GM23248 (cell line): ENCODE measurements at regions not wholly inside any gene's neighbourhood (a gene's known extent, or its start where the extent isn't known, plus 50 kb on each side); places are given as distances from the start of the nearest gene placed in this dataset.

Source experiments
- EZH2 ChIP-seq: fragments of 200-600 bp; sonication (generic); IDR thresholded peaks from 2 replicates; pipeline ENCODE4 v1.6.1; 2018; ENCODE audit warnings: antibody characterized with exemption, mild to moderate bottlenecking; ENCODE audit not compliant: insufficient read depth, poor library complexity, severe bottlenecking
- EZH2phosphoT487 ChIP-seq: fragments of 200-600 bp; sonication (generic); IDR thresholded peaks from 2 replicates; pipeline ENCODE4 v1.6.1; 2018; ENCODE audit warnings: antibody characterized with exemption, moderate library complexity, mild to moderate bottlenecking, low read depth; ENCODE audit not compliant: insufficient read depth

GRCh38 chr4:79030973-79031372 is 91.7 kb upstream of the PAQR3 start:
- TF ChIP-seq EZH2: no peak
- TF ChIP-seq EZH2phosphoT487: no peak
